ENCODE measurements at regions not wholly inside any gene's neighbourhood (a gene's known extent, or its start where the extent isn't known, plus 50 kb on each side); places are given as distances from the start of the nearest gene placed in this dataset.

DNA sequence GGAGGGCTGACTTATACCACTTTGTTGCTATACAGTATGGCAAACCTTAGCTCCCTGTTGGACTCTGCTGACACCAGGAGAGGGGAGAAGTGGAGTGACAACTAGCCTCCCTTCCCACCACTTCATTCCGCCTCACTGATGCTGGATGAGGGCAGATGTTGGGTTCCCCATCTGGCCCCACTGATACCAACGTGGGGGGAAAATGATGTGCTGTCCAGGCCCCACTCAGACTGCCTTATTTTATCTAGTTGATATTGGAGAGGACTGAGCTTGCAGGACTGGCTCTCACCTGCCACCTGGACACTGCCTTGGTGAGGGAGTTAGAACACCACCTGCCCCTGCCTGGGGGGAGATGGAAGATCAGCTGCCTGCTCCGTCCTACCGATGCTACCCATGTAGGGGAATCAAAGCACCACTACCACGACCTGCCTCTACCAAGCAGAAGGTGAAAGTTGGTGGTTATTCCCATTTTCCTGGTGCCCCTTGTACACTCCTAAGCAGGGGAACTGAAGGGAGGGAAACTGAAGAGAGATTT lies 292.1 kb downstream of the GADD45G start:
- H3K79me2 ChIP-seq (ENCODE audit: insufficient read depth, low read length) = no peaks in the 10 kb centered on the region
- no peaks in the 10 kb centered on the region for H4K20me1 ChIP-seq (ENCODE audit: insufficient read depth)

More for the DNA sequence above, 292.1 kb downstream of the GADD45G start:
- Histone ChIP-seq H3K27ac (ENCODE audit: low read depth, low read length) (no peak overlapping the region), H3K4me3 (replicated peaks in 1 of 2; ENCODE audit: low read depth in 1 of 2, low read length in 2 of 2) (no peak overlapping the region), H3K36me3 (ENCODE audit: control insufficient read depth in 1 of 2, insufficient read depth in 2 of 2, low read length in 2 of 2) (no peaks in the 10 kb centered on the region), H3K4me1 (ENCODE audit: control insufficient read depth in 1 of 2, insufficient read depth in 2 of 2, low read length in 2 of 2) (no peaks in the 10 kb centered on the region), H2AFZ (ENCODE audit: low read depth, low read length, poor library complexity, severe bottlenecking) (no peak overlapping the region), H3K9me3 (ENCODE audit: control insufficient read depth in 1 of 2, insufficient read depth in 1 of 2, low read depth in 1 of 2, low read length in 2 of 2) (no peaks in the 10 kb centered on the region), H3K27me3 (ENCODE audit: insufficient read depth, low read length) (peaks cover 15% of the 10 kb centered on the region), H3K9ac (ENCODE audit: low read length) (no peak overlapping the region), H3K9me2 (ENCODE audit: insufficient read depth) (no peaks in the 10 kb centered on the region), H3K4me2 (ENCODE audit: low read length) (no peak overlapping the region)
- ChIA-PET POLR2A (no interaction called here), RAD21 (ENCODE audit: low non-redundant PET in 1 of 2, low total read pairs in 2 of 2, uncharacterized antibody in 2 of 2, unreplicated experiment in 2 of 2) (no interaction called here), CTCF (no interaction called here)
- no peak for DNase-seq (ENCODE audit: low read depth, low spot score)
- TF ChIP-seq, protein P1, sequence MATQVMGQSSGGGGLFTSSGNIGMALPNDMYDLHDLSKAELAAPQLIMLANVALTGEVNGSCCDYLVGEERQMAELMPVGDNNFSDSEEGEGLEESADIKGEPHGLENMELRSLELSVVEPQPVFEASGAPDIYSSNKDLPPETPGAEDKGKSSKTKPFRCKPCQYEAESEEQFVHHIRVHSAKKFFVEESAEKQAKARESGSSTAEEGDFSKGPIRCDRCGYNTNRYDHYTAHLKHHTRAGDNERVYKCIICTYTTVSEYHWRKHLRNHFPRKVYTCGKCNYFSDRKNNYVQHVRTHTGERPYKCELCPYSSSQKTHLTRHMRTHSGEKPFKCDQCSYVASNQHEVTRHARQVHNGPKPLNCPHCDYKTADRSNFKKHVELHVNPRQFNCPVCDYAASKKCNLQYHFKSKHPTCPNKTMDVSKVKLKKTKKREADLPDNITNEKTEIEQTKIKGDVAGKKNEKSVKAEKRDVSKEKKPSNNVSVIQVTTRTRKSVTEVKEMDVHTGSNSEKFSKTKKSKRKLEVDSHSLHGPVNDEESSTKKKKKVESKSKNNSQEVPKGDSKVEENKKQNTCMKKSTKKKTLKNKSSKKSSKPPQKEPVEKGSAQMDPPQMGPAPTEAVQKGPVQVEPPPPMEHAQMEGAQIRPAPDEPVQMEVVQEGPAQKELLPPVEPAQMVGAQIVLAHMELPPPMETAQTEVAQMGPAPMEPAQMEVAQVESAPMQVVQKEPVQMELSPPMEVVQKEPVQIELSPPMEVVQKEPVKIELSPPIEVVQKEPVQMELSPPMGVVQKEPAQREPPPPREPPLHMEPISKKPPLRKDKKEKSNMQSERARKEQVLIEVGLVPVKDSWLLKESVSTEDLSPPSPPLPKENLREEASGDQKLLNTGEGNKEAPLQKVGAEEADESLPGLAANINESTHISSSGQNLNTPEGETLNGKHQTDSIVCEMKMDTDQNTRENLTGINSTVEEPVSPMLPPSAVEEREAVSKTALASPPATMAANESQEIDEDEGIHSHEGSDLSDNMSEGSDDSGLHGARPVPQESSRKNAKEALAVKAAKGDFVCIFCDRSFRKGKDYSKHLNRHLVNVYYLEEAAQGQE (IDR thresholded peaks at IDR 0.05; ENCODE audit: low read depth) = no peak
- TF ChIP-seq ZNF274 (IDR thresholded peaks at IDR 0.05; ENCODE audit: low read depth, low read length) = no peak
- TF ChIP-seq SP1 (IDR thresholded peaks at IDR 0.05; ENCODE audit: low read depth) = no peak
- no peak for TF ChIP-seq ELF1 (IDR thresholded peaks at IDR 0.05; ENCODE audit: borderline replicate concordance, low read depth)
- no peak for TF ChIP-seq RAD21 (IDR thresholded peaks at IDR 0.05; ENCODE audit: low read depth)
- TF ChIP-seq, protein P2, sequence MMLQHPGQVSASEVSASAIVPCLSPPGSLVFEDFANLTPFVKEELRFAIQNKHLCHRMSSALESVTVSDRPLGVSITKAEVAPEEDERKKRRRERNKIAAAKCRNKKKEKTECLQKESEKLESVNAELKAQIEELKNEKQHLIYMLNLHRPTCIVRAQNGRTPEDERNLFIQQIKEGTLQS (IDR thresholded peaks at IDR 0.05) = no peak
- TF ChIP-seq SRF (IDR thresholded peaks at IDR 0.05; ENCODE audit: low read depth) = no peak
- TF ChIP-seq EGR1 (IDR thresholded peaks at IDR 0.05; ENCODE audit: low read depth) = no peak
- TF ChIP-seq, protein P3, sequence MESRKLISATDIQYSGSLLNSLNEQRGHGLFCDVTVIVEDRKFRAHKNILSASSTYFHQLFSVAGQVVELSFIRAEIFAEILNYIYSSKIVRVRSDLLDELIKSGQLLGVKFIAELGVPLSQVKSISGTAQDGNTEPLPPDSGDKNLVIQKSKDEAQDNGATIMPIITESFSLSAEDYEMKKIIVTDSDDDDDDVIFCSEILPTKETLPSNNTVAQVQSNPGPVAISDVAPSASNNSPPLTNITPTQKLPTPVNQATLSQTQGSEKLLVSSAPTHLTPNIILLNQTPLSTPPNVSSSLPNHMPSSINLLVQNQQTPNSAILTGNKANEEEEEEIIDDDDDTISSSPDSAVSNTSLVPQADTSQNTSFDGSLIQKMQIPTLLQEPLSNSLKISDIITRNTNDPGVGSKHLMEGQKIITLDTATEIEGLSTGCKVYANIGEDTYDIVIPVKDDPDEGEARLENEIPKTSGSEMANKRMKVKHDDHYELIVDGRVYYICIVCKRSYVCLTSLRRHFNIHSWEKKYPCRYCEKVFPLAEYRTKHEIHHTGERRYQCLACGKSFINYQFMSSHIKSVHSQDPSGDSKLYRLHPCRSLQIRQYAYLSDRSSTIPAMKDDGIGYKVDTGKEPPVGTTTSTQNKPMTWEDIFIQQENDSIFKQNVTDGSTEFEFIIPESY (IDR thresholded peaks at IDR 0.05; ENCODE audit: extremely low read depth, insufficient replicate concordance, low read length) = no peak
- TF ChIP-seq EZH2 (IDR thresholded peaks at IDR 0.05) = no peak
- no peak for TF ChIP-seq POLR2AphosphoS5 (IDR thresholded peaks at IDR 0.05; ENCODE audit: low read depth, low read length)
- intact Hi-C loops (cut with micrococcal nuclease) = no loop called here
- no peak for ATAC-seq
- no TSS peak for BruUV-seq (replicated peaks)
